HG03064 (cell line): ENCODE measurements at regions not wholly inside any gene's neighbourhood (a gene's known extent, or its start where the extent isn't known, plus 50 kb on each side); places are given as distances from the start of the nearest gene placed in this dataset.

Source experiments
- ATAC-seq: cut with Tn5 transposase; IDR thresholded peaks from one replicate; pipeline ENCODE4 v1.9.1; 2021; ENCODE audit warnings: low read depth; ENCODE audit not compliant: unreplicated experiment

GRCh38 chr7:46534664-46535588 is 613.9 kb upstream of the IGFBP3 start:
- no peak for ATAC-seq

- ATAC-seq: no peak
These were observed 612.9 kb upstream of the IGFBP3 start for GRCh38 chr7:46533946-46534345.

GRCh38 chr7:46532571-46532970 is 611.5 kb upstream of the IGFBP3 start:
- no peak for ATAC-seq

- ATAC-seq: no peak
These were observed 609.1 kb upstream of the IGFBP3 start for GRCh38 chr7:46530081-46530750.

- ATAC-seq: no peak
These were observed 606.3 kb upstream of the IGFBP3 start for GRCh38 chr7:46527360-46527759.

- ATAC-seq: no peak
These were observed 604.8 kb upstream of the IGFBP3 start for GRCh38 chr7:46525876-46526275.

- ATAC-seq: no peak
These were observed 603.3 kb upstream of the IGFBP3 start for GRCh38 chr7:46524350-46524749.

GRCh38 chr7:46522354-46522906 is 601.4 kb upstream of the IGFBP3 start:
- ATAC-seq: no peak

- no peak for ATAC-seq
These were observed 597.6 kb upstream of the IGFBP3 start for GRCh38 chr7:46518713-46519112.

- ATAC-seq: no peak
These were observed 594.9 kb upstream of the IGFBP3 start for GRCh38 chr7:46515844-46516590.

GRCh38 chr7:46513447-46513848 is 592.4 kb upstream of the IGFBP3 start:
- no peak for ATAC-seq

- no peak for ATAC-seq
These were observed 591.9 kb upstream of the IGFBP3 start for GRCh38 chr7:46512891-46513413.

- no peak for ATAC-seq
These were observed 590.6 kb upstream of the IGFBP3 start for GRCh38 chr7:46511442-46512215.

GRCh38 chr7:46508583-46508982 is 587.5 kb upstream of the IGFBP3 start:
- ATAC-seq: no peak

GRCh38 chr7:46507560-46507959 is 586.5 kb upstream of the IGFBP3 start:
- ATAC-seq: no peak

GRCh38 chr7:46494441-46494840 is 573.4 kb upstream of the IGFBP3 start:
- no peak for ATAC-seq

GRCh38 chr7:46494028-46494427 is 573.0 kb upstream of the IGFBP3 start:
- no peak for ATAC-seq

GRCh38 chr7:46493196-46493595 is 572.1 kb upstream of the IGFBP3 start:
- no peak for ATAC-seq

- no peak for ATAC-seq
These were observed 571.4 kb upstream of the IGFBP3 start for GRCh38 chr7:46492466-46492865.

GRCh38 chr7:46490406-46490805 is 569.3 kb upstream of the IGFBP3 start:
- ATAC-seq: no peak
